Activated T-cell treated with anti-CD3 and anti-CD28 coated beads for 48 hours (primary cell): ENCODE measurements at regions not wholly inside any gene's neighbourhood (a gene's known extent, or its start where the extent isn't known, plus 50 kb on each side); places are given as distances from the start of the nearest gene placed in this dataset.
A peak's percentile ranks its signal among the peaks of the same experiment; 100 is the strongest.

Experiments used
- DNase-seq: peaks from one replicate; pipeline ENCODE4 v3.0.0-alpha.2; 2020; ENCODE audit warnings: low read depth

DNA sequence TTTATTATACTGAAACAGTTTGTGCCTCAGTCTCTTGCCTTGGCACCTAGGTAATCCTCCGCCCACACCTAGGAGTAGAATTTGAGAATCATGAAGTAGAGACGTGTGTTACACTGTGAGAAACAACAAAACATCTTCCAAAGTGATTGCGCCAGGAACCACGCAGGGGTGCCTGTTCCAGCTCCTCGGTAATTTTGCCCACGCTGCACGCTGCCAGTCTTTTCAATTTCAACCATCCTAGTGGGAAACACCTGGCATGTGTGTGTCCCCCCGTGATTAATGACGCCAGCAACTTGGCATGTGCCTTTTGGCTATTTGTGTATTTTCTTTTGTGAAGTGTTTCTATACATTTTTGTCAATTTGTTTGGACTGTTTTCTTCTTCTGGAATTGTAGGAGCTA is 919.1 kb downstream of the BRD1 start:
- DNase-seq = no peak

DNA sequence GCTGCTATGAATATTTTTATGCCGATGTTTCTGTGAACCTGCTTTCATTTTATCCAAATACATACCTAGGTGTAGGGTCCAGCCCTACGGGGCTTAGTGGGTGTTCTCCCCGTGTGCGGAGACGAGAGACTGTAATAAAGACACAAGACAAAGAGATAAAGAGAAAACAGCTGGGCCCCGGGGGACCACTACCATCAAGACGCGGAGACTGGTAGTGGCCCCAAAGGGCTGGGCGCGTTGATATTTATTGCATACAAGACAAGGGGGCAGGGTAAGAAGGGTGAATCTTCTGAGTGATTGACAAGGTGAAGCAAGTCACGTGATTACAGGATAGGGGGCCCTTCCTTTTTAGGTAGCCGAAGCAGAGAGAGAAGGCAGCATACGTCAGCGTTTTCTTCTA is 920.1 kb downstream of the BRD1 start:
- no peak for DNase-seq

DNA sequence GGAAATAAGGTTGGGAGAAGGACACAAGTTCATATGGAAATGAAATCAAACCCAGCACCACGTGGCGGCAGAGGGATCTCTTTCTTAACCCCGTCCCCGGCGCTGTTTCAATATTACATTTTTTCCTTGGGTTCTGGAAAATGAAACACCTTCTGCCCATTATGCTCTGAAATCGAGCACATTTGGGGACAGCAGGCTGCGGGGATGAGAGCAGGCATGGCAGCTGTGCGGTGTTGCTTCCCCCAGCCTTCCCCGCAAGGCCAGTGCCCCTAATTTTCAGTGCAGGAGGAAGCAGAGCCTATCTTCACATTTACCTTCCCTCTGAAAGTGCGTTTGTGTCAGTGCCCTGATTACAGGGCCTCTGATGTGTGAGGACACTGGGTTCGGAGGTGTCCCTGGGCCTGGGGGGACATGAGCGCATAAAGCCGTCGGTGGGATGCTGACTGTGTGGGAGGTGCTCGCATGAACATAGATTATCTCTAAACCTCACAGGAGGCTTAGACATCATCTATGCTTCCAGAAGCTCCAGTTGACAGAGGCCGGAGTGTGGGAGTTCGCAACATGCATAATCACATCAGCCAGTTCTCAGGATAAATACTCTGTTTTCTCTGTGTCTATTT is 921.3 kb downstream of the BRD1 start:
- DNase-seq = no peak

DNA sequence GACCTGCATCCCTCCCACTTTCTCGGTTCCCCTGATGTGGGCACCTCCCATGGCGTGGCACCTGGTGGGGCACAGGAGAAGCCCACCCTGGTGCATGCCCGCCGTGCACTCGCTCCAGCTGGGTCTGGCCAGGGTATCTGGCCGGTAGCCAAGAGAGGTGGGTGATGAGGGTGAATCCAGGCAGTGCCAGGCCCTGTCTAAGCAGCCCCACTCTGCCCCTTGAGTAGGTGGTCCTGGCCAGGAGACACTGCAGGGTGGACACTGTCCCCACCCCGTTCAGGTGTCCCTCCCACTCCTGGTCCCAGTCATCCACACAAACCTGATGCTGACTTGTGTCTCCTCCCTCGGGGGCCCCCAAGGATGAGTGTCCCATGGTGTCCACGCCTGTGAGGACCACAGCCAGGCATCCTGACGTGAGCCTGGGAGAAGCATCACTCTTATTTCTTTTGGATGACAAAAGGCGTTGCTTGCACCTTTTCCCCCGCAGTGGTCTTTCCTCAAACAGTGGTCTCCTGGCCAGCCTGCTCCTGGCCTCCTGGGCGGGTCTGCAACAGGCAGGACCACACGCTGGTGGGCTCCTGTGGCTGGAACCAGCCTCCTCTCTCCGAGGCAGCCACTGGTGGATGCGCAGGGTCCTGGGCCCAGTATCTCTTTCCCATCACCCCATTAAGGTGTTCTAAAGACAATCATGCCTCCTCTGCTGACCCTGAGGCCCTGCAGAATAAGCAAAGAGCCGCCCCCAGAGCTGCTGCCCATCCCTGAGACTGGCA is 922.3 kb downstream of the BRD1 start:
- no peak for DNase-seq

DNA sequence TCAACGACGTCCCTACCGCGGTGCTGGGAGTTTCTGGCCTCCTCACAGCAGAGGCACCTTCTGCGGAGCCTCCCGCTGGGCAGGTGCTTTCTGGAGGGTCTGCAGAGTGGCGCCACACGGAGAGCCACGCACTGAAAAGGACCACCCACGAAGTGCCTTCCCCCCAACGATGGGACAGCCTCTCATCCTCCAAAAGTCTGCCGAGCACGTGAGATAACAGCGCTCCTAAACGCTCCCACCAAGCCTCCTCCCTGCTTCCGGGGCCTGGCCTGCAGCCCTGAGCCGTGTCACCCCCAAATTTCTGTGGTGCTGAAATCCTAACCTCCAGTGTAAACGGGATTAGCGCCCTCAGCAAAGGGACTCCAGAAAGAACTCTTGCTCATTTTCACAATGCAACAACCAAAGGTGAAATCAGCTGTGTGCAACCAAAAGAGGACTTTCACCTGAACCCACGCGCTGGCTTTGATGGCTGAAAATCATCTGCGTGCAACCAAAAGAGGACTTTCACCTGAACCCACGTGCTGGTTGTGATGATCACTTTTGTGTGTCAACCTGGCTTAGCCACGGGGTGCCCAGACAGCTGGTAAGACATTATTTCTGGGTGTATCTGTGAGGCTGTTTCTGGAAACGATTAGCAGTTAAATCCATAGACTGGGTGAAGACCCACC is 924.6 kb downstream of the BRD1 start:
- no peak for DNase-seq

DNA sequence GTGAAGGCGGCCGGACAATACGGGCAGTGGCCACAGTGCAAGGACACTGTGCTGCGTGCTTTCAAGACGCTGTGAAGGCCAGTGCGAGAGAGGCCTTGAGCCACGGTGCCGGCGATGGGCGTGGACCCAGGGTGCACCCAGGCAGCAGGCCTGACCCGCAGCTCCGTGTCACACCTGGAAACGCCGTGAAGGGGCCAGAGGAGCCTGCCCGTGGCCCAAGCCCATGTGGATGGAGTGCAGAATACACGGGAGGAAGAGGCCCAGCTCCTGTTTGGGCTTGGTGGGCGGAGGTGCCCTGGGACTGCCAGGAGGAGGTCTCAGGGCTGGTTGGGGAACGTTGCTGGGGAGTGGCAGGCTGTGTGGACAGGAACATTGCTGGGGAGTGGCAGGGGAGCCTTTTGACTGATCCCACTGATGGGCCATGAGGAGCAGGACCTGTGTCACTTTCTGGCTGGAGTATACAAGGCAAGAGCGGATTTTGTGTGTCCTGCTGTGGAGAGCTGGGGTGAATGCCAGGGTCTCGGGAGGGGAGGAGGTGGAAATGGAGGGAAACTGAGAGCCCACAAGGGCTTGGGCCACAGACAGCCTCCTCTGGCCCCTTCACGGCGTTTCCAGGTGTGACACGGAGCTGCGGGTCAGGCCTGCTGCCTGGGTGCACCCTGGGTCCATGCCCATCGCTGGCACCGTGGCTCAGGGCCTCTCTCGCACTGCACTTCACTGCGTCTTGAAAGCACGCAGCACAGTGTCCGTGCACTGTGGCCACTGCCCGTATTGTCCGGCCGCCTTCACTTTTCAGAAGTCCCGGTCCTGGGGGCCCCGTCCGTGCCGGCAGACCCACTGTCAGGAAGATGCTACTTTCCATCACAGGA is 925.4 kb downstream of the BRD1 start:
- DNase-seq = no peak

DNA sequence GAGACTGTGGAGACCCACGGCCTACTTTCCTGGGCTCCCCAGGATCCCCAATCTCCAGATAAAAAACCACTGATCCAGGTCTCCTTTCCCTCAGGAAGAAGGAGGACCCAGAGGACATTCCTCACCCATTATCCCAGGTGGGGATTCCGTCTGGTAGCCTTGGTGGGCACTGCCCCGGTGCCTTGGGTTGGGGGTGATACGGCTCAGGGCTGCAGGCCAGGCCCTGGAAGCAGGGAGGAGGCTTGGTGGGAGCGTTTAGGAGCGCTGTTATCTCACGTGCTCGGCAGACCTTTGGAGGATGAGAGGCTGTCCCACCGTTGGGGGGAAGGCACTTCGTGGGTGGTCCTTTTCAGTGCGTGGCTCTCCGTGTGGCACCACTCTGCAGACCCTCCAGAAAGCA is 926.3 kb downstream of the BRD1 start:
- no peak for DNase-seq

DNA sequence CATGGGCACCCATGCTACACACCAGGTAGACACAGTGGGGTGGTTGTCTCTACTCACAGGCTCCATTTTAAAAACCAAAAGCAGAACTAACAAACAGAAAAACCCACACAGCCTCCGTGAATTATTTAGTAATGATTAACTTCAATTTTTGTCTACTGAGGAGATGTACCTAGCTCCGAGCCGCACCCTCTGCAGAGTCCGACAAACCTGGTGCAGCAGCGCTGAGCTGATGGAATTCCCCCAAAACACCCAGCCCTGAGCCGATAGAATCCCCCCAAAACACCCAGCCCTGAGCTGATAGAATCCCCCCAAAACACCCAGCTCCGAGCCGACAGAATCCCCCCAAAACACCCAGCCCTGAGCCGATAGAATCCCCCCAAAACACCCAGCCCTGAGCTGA is 927.0 kb downstream of the BRD1 start:
- no peak for DNase-seq

DNA sequence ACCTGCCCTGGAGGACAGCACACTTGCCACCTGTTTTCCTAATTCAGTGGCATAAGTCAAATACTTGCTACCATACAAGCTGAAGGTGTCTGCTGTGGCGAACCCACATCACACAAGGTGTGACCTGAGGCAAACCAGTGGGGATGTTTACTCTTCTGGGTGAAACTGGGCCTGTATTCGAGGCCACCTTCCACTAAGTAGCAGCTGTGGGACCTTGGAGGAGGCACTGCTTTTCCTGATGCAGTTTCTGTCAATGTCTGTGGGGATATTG is 927.4 kb downstream of the BRD1 start:
- no peak for DNase-seq

DNA sequence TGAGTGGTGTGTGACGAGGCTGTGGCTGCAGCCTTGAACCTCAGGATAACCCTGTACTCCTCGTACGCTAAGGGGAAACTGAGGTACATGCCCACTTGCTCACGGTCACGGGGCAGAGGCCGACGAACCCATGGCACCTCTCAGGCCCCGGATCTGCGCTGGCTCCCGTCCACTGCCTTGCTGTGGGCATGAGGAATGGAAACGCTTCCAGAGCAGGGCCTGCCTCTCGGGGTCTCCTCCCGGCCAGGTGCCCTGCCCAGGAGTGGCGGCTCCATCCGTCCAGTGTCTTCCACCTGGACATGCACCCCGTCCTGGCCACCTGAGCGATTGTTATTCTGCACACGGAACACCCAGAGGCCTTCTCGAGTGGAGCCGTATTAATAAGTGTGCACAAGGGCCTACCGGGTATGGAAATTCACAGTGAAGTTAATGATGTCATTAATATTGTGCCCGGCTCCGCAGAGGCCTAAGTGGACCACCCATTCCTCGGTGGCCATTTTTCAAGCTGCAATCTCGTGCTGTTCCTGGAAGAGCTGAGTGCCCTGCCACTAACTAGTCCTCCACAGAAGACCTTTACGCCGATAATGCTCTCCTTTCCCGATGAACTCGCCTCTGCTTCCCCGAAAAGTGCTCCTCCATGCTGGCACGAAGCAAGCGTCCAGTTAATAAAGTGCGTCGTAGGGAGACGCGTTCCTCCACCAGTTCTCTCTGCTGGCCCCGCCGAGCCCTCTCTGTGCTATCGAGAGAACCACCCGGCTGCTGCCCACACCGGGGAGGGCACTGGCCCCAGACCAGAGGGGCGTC is 927.9 kb downstream of the BRD1 start:
- DNase-seq = no peak

DNA sequence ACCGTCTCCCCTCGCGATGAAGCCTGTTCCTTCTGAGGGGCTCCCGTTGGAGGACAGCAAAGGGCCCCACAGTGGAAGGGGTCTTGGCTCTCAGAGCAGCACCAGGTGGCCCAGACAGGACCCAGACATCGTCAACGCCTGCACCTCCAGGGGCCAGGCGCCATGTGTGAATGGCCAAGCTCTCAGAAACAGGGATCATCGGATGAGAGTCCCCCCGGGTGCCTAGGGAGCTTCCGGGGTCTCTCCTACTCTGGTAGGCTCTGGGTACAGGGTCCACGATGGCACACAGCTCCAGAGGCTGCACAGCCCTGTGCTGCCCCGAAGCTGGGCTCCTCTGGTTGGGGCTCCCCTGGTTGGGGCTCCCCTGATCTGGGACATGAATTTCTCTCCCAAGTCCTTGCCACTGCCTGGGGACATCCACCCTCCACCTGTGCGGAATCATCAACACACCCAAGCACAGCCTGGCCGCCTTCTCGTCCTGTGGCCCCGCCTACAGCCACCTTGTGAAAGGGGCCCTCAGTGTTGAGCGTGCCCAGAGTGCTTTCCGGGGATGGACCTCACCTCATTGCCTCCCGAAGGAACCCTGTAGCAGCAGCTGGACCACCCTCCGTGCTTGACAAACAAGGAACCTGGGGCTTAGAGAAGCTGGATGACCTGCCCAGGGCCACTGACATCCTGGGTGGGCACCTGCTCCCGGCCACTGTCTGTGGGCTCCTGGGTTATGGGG is 929.0 kb downstream of the BRD1 start:
- DNase-seq = no peak

DNA sequence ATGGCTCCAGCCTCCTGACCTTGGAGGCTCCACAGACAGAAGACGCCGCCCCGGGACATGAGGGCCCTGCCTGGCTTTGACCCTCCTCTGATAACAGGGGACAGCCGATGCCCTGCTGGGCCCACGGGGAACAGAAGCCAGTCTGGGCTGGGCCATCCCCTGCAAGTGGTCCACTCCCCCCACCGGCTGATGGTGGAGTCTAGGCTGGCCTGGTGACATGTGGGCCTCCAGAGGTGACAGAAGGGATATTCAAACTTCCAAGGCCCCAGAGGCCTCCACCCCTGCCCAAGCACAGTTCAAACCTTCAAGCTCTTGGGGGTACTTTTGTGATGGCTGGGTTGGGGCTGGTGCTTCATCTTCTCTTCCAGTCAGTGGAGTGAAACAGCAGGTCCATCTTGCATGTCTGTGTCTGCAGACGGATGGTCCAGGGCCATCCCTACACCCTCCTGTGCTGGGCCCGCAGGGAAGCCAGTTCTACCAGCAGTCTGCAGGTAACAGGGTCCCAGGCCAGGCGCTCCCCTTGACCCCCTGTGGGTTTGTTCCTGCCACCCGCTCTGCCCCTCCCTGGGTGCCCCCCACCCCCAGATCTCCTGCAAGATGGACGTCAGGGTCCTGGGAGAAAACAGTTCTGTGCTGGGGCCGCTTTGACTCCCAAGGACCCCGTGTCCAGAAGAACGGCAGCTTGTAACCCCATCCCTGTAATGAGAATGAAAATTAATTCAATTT is 929.9 kb downstream of the BRD1 start:
- no peak for DNase-seq

DNA sequence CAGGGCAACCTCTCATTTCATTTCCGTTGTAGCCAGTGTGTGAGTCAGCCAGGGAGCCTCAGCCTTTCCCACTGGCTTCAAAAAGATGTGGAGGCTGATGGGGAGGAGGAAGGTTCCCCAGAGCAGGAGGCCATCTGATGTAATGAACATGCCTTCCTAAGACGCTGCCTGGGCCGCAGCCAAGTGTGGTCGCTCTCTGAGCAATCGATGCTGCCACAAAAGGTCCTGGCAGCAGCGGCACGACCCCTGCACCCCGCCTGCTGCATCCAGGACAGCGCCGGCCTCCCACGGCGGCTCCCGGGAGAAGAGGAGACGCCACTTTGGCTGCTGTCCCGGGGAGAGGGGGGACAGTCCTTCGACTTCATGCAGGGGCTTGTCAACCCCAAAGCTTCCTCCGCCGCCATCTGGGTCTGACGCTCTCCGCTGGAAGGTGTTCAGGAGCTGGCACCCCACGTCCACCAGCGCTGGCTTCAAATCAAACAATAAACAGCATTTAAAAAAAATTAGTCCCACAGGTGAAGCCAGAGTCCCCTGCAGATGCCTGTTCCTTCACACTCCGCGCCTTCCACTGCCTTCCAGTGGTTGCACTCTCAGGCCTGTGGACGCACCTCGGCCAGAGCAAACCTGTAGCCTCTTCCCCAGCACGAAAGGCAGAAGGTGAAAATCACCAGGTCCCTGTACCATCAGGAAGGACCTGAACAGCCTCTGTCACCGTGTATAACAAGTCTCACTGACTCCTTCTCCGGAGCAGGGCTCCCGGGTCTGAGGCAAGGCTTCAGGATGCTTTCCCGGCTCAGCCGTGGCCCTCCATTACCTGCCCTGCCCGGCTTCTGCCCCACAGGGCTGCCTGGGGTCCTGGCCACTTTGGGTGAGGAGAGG is 930.7 kb downstream of the BRD1 start:
- DNase-seq = no peak

DNA sequence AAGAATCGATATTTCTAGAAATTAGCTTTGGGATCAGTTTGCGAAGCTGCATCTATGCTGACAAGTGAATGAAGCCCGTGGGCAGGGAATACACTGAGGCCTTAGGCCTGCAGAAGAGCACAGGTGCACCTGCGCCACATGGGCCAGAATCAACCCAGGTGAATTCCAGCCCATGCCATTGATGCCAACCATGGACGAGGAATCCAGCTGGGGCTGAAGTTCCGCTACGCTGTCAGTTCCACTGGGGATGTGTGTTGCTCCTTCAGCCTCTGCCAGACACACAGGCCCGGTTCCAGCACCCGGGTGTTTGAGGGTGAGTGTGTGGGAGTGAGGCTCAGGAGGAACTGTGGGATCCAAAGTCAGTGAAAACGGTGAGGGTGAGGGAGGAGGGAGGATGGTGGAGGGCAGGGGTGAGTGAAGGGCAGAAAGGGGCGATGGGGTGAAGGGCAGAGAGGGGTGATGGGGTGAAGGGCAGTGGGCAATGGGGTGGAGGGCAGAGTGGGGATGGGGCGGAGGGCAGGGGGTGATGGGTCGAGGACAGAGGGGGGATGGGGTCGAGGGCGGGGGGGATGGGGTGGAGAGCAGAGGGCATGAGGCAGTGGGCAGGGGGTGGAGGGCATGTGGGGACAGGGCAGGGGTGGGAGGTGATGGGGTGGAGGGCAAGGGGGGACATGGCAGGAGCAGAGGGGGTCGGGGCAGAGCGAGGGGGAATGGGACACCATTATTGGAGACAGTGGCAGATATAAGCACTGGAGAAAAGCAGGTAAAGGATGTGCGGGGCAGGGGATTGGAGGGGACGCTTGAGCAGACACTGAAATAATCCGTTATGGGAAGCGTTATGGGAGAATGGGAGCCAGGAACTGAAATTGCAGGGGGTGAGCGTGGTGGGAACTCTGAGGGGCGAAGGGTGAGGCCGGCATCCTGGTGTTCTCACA is 931.6 kb downstream of the BRD1 start:
- DNase-seq = no peak

DNA sequence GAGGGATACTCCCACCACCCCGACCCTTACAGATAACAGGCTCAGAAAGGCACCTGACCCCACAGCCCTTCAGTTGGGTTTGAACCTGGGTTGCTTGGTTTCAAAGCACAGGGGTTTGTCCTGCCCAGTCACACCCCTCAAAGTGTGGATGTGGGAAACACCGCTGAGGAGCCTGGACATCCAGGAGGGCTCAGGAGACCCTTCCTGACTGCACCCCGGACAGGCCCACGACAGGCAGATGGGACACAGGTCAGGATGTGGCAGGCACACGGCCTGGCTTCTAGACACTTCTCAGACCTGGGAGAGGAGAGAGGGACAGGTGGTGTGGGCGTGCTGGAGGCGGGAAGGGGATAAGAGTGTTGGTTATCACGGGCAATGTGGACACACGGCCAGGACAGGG is 932.3 kb downstream of the BRD1 start:
- DNase-seq = no peak

DNA sequence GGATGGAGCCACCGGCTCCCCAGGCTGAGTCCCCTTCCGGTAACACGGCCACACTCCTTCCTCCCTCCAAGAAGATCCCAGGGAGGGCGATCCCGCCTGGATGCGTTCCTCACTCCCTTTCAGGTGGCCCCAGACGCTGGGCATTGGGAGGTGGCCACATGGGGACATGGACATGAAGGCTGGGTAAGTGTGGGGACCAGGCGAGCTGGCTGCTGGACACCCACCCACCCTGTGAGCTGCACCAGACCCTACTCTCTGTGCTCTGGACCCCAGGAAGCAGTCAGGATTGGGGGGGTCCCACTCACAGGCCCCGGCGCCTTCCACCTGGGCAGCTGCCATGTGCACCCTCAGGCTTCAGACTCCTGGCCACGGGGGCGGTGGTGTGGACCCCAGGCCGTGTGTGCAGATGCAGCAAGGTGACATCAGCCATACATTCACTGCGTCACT is 932.8 kb downstream of the BRD1 start:
- DNase-seq = no peak

DNA sequence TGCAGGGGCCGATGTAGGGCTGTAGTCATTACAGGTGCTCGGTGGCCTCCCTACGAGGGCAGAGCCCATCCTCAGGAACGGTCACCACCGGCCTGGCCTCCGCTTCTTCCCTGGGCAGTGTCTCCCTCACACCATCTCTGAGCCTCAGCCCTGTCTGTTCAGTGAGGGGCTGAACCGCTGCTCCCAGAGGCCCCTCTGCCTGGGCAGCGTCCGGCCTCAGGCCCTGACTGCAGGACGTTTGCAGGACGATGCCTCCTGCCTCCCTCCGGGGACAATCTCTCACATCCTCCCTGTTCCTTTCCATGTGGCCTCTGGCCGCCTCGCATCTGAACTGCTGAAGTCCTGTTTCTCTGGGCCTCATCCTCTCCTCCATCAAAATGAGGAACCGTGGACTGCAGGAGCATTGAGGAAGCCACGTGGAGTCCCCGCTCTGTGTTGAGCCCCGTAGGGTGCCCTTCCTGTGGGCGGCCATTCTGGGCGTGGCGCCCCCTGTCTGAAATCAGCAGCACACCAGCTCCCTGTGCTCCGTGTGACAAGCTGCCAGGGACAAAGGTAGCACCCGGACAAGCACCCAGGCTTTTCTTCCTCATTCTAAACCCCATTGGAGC is 933.5 kb downstream of the BRD1 start:
- DNase-seq = peak; percentile 4
